NB4 (cell line): ENCODE measurements at regions not wholly inside any gene's neighbourhood (a gene's known extent, or its start where the extent isn't known, plus 50 kb on each side); places are given as distances from the start of the nearest gene placed in this dataset.

Experiments
- DNase-seq: peaks from one replicate; pipeline ENCODE4 v3.0.0; 2010; ENCODE audit warnings: low read depth
- H3K4me3 ChIP-seq: one replicate; pipeline ENCODE4 v1.5.1; 2011; ENCODE audit warnings: mild to moderate bottlenecking, low read depth, low read length, moderate library complexity
- CTCF ChIP-seq: IDR thresholded peaks from one replicate; pipeline ENCODE4 v1.5.1; 2012; ENCODE audit warnings: low read depth, low read length
- MAX ChIP-seq: IDR thresholded peaks from 2 replicates; pipeline ENCODE4 v1.6.1; 2011; ENCODE audit warnings: low read depth, low read length
- MYC ChIP-seq: IDR thresholded peaks from 2 replicates; pipeline ENCODE4 v1.6.1; 2011; ENCODE audit warnings: low read depth, low read length
- POLR2A ChIP-seq: IDR thresholded peaks from 2 replicates; pipeline ENCODE4 v1.6.1; 2011; ENCODE audit warnings: mild to moderate bottlenecking; ENCODE audit not compliant: insufficient read length; ENCODE audit errors: extremely low read depth

- no peak overlapping the region for H3K4me3 ChIP-seq
- no peak for DNase-seq
- no peak for TF ChIP-seq POLR2A
- no peak for TF ChIP-seq MAX
- no peak for TF ChIP-seq MYC
- TF ChIP-seq CTCF = no peak
Measured at GRCh38 chr7:25647872-25648271, 419.6 kb upstream of the NPVF start.

GRCh38 chr7:25652366-25652765 lies 424.1 kb upstream of the NPVF start:
- DNase-seq = no peak
- TF ChIP-seq CTCF (no peak), MYC (no peak), POLR2A (no peak), MAX (no peak)
- H3K4me3 ChIP-seq = no peak overlapping the region

GRCh38 chr7:25653384-25653783 lies 425.1 kb upstream of the NPVF start:
- TF ChIP-seq CTCF (no peak), MAX (no peak), MYC (no peak), POLR2A (no peak)
- no peak overlapping the region for H3K4me3 ChIP-seq
- no peak for DNase-seq

- no peak for DNase-seq
- no peak overlapping the region for H3K4me3 ChIP-seq
- no peak for TF ChIP-seq MYC
- TF ChIP-seq POLR2A = no peak
- TF ChIP-seq MAX = no peak
- TF ChIP-seq CTCF = no peak
Measured at GRCh38 chr7:25656071-25656470, 427.8 kb upstream of the NPVF start.

GRCh38 chr7:25656581-25657026 lies 428.3 kb upstream of the NPVF start:
- no peak for DNase-seq
- TF ChIP-seq POLR2A = no peak
- no peak for TF ChIP-seq MYC
- no peak for TF ChIP-seq MAX
- TF ChIP-seq CTCF = no peak
- H3K4me3 ChIP-seq = no peak overlapping the region

GRCh38 chr7:25658375-25658774 lies 430.1 kb upstream of the NPVF start:
- DNase-seq = no peak
- TF ChIP-seq POLR2A = no peak
- no peak for TF ChIP-seq MAX
- no peak overlapping the region for H3K4me3 ChIP-seq
